RWPE1 (cell line): ENCODE measurements at regions not wholly inside any gene's neighbourhood (a gene's known extent, or its start where the extent isn't known, plus 50 kb on each side); places are given as distances from the start of the nearest gene placed in this dataset.

Experiments
- CTCF ChIA-PET: fragments of 350-600 bp; sonication (Branson Sonifier 250); formaldehyde crosslinking; extraction: SDS; loops from one replicate; lab custom pipeline; 2021; lab: Yijun Ruan, JAX
- POLR2A ChIA-PET: fragments of 400-600 bp; formaldehyde crosslinking; extraction: SDS; loops from one replicate; lab custom pipeline; 2020; ENCODE audit warnings: antibody characterized with exemption; ENCODE audit not compliant: low non-redundant PET; lab: Yijun Ruan, JAX
- DNase-seq: peaks from one replicate; pipeline ENCODE4 v3.0.0; 2012; ENCODE audit warnings: low spot score
- H3K27ac ChIP-seq: fragments of 450-650 bp; 2 replicates; pipeline ENCODE4 v1.5.1; 2017
- TF ChIP-seq, protein P1 (sequence below): fragments of 450-650 bp; conservative IDR thresholded peaks from 2 replicates; pipeline ENCODE4 v1.5.1; 2017; ENCODE audit warnings: low read depth, mild to moderate bottlenecking

DNA sequence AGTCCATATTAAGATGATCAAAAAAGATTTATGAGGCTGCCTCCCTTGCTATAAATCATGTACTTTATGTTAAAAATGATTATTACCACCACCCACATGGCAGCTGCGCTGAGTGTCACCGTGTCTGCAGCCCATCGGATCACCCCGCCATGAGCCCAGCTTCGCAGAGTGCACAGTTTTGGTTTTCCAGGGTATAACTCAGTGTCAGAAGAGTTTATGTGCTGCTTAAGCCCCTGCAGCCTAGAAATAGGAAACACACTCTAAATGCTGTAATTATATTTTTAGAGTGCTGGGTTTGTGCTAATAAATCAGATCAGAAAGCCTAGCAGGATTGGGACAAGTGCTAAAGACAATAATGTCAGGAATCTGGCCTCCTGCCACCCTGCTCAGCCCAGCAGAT, 54.7 kb upstream of the ONECUT1 start:
- H3K27ac ChIP-seq = no peak overlapping the region
- TF ChIP-seq, protein P1, sequence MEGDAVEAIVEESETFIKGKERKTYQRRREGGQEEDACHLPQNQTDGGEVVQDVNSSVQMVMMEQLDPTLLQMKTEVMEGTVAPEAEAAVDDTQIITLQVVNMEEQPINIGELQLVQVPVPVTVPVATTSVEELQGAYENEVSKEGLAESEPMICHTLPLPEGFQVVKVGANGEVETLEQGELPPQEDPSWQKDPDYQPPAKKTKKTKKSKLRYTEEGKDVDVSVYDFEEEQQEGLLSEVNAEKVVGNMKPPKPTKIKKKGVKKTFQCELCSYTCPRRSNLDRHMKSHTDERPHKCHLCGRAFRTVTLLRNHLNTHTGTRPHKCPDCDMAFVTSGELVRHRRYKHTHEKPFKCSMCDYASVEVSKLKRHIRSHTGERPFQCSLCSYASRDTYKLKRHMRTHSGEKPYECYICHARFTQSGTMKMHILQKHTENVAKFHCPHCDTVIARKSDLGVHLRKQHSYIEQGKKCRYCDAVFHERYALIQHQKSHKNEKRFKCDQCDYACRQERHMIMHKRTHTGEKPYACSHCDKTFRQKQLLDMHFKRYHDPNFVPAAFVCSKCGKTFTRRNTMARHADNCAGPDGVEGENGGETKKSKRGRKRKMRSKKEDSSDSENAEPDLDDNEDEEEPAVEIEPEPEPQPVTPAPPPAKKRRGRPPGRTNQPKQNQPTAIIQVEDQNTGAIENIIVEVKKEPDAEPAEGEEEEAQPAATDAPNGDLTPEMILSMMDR = no peak
- ChIA-PET POLR2A (no interaction called here), CTCF (no interaction called here)
- no peak for DNase-seq
